ENCODE measurements at regions not wholly inside any gene's neighbourhood (a gene's known extent, or its start where the extent isn't known, plus 50 kb on each side); places are given as distances from the start of the nearest gene placed in this dataset.

- in situ Hi-C loops (cut with HindIII; ENCODE audit: low pct_unique_long_range_greater_than_20kb, low sequenced_read_pairs) (no loop called here), intact Hi-C loops (cut with micrococcal nuclease; ENCODE audit: unreplicated experiment) (no loop called here)
- Histone ChIP-seq H3K4me1 (ENCODE audit: control insufficient read depth, insufficient read depth, low read length) (no peaks in the 10 kb centered on the region), H3K4me3 (ENCODE audit: low read depth in 2 of 2, low read length in 2 of 2) (no peak overlapping the region), H3K27ac (ENCODE audit: low read length) (peak overlapping the region; percentile 54; the same call in 1 of the 2 replicates), H3K27me3 (ENCODE audit: control insufficient read depth, insufficient read depth, low read length) (no peaks in the 10 kb centered on the region), H3K36me3 (ENCODE audit: control insufficient read depth, insufficient read depth, low read length) (no peaks in the 10 kb centered on the region), H3K9me3 (ENCODE audit: control insufficient read depth, insufficient read depth, low read depth, low read length) (no peaks in the 10 kb centered on the region)
- BruUV-seq (replicated peaks) = no TSS peak
- no peak for TF ChIP-seq SIN3A (IDR thresholded peaks at IDR 0.05; ENCODE audit: borderline replicate concordance, insufficient read depth, low read depth, low read length)
- no peak for TF ChIP-seq TCF7L2 (IDR thresholded peaks at IDR 0.05; ENCODE audit: low read depth, low read length)
- no peak for TF ChIP-seq REST (IDR thresholded peaks at IDR 0.05; ENCODE audit: insufficient read depth in 1 of 2, low read depth in 2 of 2, low read length in 1 of 2)
- TF ChIP-seq CTCF (IDR thresholded peaks at IDR 0.05) = no peak
- no peak for TF ChIP-seq POLR2AphosphoS5 (IDR thresholded peaks at IDR 0.05; ENCODE audit: low read depth, low read length)
- ATAC-seq = no peak
- no peak for DNase-seq (ENCODE audit: low read depth, low spot score)
- ChIA-PET CTCF (no interaction called here), POLR2A (no interaction called here)
Measured at GRCh38 chr5:26121338-26121737, 917.0 kb downstream of the CDH9 start.

- ATAC-seq (no peak), DNase-seq (ENCODE audit: low read depth, low spot score) (no peak)
- BruUV-seq (replicated peaks) = no TSS peak
- ChIA-PET POLR2A (no interaction called here), CTCF (no interaction called here)
- no peaks in the 10 kb centered on the region for H3K27me3 ChIP-seq (ENCODE audit: control insufficient read depth, insufficient read depth, low read length)
- H3K27ac ChIP-seq (ENCODE audit: low read length) = no peak overlapping the region
- no peak overlapping the region for H3K4me3 ChIP-seq (ENCODE audit: low read depth in 2 of 2, low read length in 2 of 2)
- in situ Hi-C loops (cut with HindIII; ENCODE audit: low pct_unique_long_range_greater_than_20kb, low sequenced_read_pairs) = no loop called here
- no peaks in the 10 kb centered on the region for H3K4me1 ChIP-seq (ENCODE audit: control insufficient read depth, insufficient read depth, low read length)
- intact Hi-C loops (cut with micrococcal nuclease; ENCODE audit: unreplicated experiment) = no loop called here
- H3K9me3 ChIP-seq (ENCODE audit: control insufficient read depth, insufficient read depth, low read depth, low read length) = no peaks in the 10 kb centered on the region
- TF ChIP-seq SIN3A (IDR thresholded peaks at IDR 0.05; ENCODE audit: borderline replicate concordance, insufficient read depth, low read depth, low read length) (no peak), POLR2AphosphoS5 (IDR thresholded peaks at IDR 0.05; ENCODE audit: low read depth, low read length) (no peak), REST (IDR thresholded peaks at IDR 0.05; ENCODE audit: insufficient read depth in 1 of 2, low read depth in 2 of 2, low read length in 1 of 2) (no peak), TCF7L2 (IDR thresholded peaks at IDR 0.05; ENCODE audit: low read depth, low read length) (no peak), CTCF (IDR thresholded peaks at IDR 0.05) (no peak)
- H3K36me3 ChIP-seq (ENCODE audit: control insufficient read depth, insufficient read depth, low read length) = no peaks in the 10 kb centered on the region
Measured at GRCh38 chr5:26104175-26104574, 934.2 kb downstream of the CDH9 start.
